Testis (tissue), 2 donors: ENCODE measurements at regions not wholly inside any gene's neighbourhood (a gene's known extent, or its start where the extent isn't known, plus 50 kb on each side); places are given as distances from the start of the nearest gene placed in this dataset.

Source experiments
- POLR2A ChIP-seq: fragments of 450-650 bp; IDR thresholded peaks from one replicate; pipeline ENCODE4 v1.6.1; 2017; ENCODE audit warnings: antibody characterized with exemption, mild to moderate bottlenecking, moderate library complexity
- TF ChIP-seq, protein P1 (sequence below), 3 experiments: fragments of 450-650 bp in 2 of 3; fragments of 200-600 bp in 1 of 3; sonication (generic) in 1 of 3; IDR thresholded peaks; one replicate each; pipeline ENCODE4 v1.5.1; 2016 to 2019; ENCODE audit warnings: antibody characterized with exemption in 3 of 3, mild to moderate bottlenecking in 2 of 3, moderate library complexity in 1 of 3

- TF ChIP-seq, protein P1, sequence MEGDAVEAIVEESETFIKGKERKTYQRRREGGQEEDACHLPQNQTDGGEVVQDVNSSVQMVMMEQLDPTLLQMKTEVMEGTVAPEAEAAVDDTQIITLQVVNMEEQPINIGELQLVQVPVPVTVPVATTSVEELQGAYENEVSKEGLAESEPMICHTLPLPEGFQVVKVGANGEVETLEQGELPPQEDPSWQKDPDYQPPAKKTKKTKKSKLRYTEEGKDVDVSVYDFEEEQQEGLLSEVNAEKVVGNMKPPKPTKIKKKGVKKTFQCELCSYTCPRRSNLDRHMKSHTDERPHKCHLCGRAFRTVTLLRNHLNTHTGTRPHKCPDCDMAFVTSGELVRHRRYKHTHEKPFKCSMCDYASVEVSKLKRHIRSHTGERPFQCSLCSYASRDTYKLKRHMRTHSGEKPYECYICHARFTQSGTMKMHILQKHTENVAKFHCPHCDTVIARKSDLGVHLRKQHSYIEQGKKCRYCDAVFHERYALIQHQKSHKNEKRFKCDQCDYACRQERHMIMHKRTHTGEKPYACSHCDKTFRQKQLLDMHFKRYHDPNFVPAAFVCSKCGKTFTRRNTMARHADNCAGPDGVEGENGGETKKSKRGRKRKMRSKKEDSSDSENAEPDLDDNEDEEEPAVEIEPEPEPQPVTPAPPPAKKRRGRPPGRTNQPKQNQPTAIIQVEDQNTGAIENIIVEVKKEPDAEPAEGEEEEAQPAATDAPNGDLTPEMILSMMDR (IDR thresholded peaks at IDR 0.05) = no peak
- no peak for TF ChIP-seq POLR2A
Measured at GRCh38 chr9:64057553-64057952, 1227.5 kb downstream of the FOXD4L5 start.
